Kidney (tissue), 13 donors: ENCODE measurements at regions not wholly inside any gene's neighbourhood (a gene's known extent, or its start where the extent isn't known, plus 50 kb on each side); places are given as distances from the start of the nearest gene placed in this dataset.
A peak's percentile ranks its signal among the peaks of the same experiment; 100 is the strongest.

Experiments
- DNase-seq, 5 donors: peaks; one replicate each; pipeline ENCODE4 v3.0.0-alpha.2; 2013 to 2020
- FAIRE-seq: peaks from 2 replicates; lab custom pipeline; 2012; peaks lifted over from hg19 to GRCh38; lab: Jason Lieb, UNC
- H3K27ac ChIP-seq, 2 donors: one replicate each; pipeline ENCODE4 v1.7.0; 2013; ENCODE audit warnings: low read depth in 2 of 2, low read length in 2 of 2, inconsistent platforms in 1 of 2
- H3K27me3 ChIP-seq: one replicate; pipeline ENCODE4 v1.7.1; 2013; ENCODE audit warnings: low read length, inconsistent platforms; ENCODE audit not compliant: control insufficient read depth, insufficient read depth
- H3K36me3 ChIP-seq, 3 donors: one replicate each; pipeline versions ENCODE4 v1.7.0 to v1.7.1; 2013; ENCODE audit warnings: low read length in 3 of 3, control low read depth in 1 of 3, inconsistent platforms in 1 of 3; ENCODE audit not compliant: insufficient read depth in 3 of 3, control insufficient read depth in 2 of 3
- H3K4me1 ChIP-seq, 3 donors: one replicate each; pipeline versions ENCODE4 v1.7.0 to v1.7.1; 2013; ENCODE audit warnings: low read length in 3 of 3, inconsistent platforms in 1 of 3, low read depth in 1 of 3; ENCODE audit not compliant: control insufficient read depth in 2 of 3, insufficient read depth in 2 of 3
- H3K4me3 ChIP-seq, 3 donors: one replicate each; pipeline versions ENCODE4 v1.7.0 to v1.8.1; 2013; ENCODE audit warnings: low read length in 3 of 3, control low read depth in 1 of 3, inconsistent platforms in 1 of 3
- H3K9ac ChIP-seq, 3 donors: one replicate each; pipeline versions ENCODE4 v1.7.0 to v1.7.1; 2013; ENCODE audit warnings: low read length in 3 of 3, control low read depth in 1 of 3, inconsistent platforms in 1 of 3
- H3K9me3 ChIP-seq, 3 donors: one replicate each; pipeline versions ENCODE4 v1.7.0 to v1.7.1; 2013; ENCODE audit warnings: low read length in 3 of 3, control low read depth in 1 of 3, inconsistent platforms in 1 of 3; ENCODE audit not compliant: control insufficient read depth in 2 of 3, insufficient read depth in 1 of 3
- intact Hi-C: fragments of 100-400 bp; cut with DNase I; formaldehyde crosslinking; loops from one replicate; pipeline ENCODE4 v1.11.1; 2022
- TF ChIP-seq, protein P1 (sequence below): IDR thresholded peaks from 3 replicates; pipeline ENCODE4 v1.5.1; 2012; ENCODE audit warnings: mild to moderate bottlenecking, moderate library complexity, borderline replicate concordance; ENCODE audit not compliant: insufficient read depth; ENCODE audit errors: extremely low read depth
- donor health status: control.
- donor health status: control.
- donor health status: control.
- donor health status: control.
- donor health status: control.
- donor health status: DM: yes; HTN: yes; CAD: no.
- donor health status: Normal renal cell carcinoma (clear cell type).

DNA sequence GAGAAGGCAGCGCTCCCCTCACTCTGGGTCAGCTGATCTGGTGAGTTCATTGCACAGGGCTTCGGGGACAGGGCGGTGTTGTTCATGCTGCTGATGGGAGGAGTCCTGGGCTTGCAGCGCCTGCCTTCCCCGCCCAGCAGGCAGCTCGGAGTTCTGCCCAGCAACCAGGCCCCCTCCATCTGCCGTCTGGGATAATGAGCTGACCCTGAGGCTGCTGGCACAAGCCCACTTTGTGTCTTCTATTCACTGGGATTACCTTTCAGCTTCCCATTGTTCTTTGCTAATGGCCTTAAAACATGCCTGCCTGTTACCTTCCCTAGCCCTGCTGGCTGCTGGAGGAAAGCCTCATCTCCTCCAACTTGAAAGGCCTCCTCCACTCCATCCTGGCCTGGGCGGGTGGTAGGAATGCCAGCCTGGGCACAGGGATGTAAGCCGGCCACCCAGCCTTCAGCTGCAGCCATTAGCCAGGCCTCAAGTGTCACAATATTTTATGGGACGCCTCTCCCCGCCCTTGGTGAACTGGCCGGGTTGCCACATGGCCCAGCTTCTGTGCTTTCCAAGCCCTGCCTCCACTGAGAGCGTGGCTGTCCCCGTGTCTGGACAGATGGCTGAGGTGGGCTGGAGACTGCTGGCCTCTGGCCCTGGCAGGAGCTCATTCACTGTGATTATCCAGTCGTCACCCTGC lies 70.4 kb downstream of the GADD45G start:
- FAIRE-seq (no peak), DNase-seq (peak in 4 of 5 donors; percentile 69 to 84 (median 72))
- TF ChIP-seq, protein P1, sequence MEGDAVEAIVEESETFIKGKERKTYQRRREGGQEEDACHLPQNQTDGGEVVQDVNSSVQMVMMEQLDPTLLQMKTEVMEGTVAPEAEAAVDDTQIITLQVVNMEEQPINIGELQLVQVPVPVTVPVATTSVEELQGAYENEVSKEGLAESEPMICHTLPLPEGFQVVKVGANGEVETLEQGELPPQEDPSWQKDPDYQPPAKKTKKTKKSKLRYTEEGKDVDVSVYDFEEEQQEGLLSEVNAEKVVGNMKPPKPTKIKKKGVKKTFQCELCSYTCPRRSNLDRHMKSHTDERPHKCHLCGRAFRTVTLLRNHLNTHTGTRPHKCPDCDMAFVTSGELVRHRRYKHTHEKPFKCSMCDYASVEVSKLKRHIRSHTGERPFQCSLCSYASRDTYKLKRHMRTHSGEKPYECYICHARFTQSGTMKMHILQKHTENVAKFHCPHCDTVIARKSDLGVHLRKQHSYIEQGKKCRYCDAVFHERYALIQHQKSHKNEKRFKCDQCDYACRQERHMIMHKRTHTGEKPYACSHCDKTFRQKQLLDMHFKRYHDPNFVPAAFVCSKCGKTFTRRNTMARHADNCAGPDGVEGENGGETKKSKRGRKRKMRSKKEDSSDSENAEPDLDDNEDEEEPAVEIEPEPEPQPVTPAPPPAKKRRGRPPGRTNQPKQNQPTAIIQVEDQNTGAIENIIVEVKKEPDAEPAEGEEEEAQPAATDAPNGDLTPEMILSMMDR: no peak
- H3K36me3 ChIP-seq: no peaks in the 10 kb centered on the region
- no peak overlapping the region for H3K9ac ChIP-seq
- no peak overlapping the region for H3K27ac ChIP-seq
- H3K9me3 ChIP-seq: no peaks in the 10 kb centered on the region
- H3K4me1 ChIP-seq: peaks cover 0 to 13% (median 1%) of the 10 kb centered on the region in 3 donors
- H3K27me3 ChIP-seq: no peaks in the 10 kb centered on the region
- intact Hi-C loops: no loop called here
- no peak overlapping the region for H3K4me3 ChIP-seq

DNA sequence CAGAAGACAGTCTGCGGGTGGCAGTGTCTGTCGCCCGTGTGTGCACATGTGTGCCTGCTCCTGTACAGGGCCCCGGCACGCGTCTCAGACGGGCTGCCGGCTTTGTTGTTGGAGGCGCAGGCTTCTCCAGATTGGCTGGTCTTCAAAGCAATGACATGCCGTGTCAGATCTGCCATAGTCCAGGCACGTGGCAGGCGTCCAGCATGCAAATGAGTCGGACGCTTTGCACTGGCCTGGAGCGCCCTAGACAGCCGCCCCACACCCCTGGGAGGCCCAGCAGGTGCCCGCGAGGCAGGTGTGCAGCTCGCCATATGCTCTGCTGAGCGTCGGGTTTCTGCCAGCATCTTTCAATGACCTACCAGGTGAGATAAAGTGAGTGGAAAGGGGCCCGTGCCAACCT lies 71.5 kb downstream of the GADD45G start:
- Histone ChIP-seq H3K9ac (no peak overlapping the region), H3K27ac (no peak overlapping the region), H3K4me1 (peaks cover 0 to 3% (median 0%) of the 10 kb centered on the region in 3 donors), H3K4me3 (no peak overlapping the region), H3K27me3 (no peaks in the 10 kb centered on the region), H3K9me3 (no peaks in the 10 kb centered on the region), H3K36me3 (no peaks in the 10 kb centered on the region)
- intact Hi-C loops: no loop called here
- TF ChIP-seq, protein P1: no peak
- DNase-seq (no peak), FAIRE-seq (no peak)

DNA sequence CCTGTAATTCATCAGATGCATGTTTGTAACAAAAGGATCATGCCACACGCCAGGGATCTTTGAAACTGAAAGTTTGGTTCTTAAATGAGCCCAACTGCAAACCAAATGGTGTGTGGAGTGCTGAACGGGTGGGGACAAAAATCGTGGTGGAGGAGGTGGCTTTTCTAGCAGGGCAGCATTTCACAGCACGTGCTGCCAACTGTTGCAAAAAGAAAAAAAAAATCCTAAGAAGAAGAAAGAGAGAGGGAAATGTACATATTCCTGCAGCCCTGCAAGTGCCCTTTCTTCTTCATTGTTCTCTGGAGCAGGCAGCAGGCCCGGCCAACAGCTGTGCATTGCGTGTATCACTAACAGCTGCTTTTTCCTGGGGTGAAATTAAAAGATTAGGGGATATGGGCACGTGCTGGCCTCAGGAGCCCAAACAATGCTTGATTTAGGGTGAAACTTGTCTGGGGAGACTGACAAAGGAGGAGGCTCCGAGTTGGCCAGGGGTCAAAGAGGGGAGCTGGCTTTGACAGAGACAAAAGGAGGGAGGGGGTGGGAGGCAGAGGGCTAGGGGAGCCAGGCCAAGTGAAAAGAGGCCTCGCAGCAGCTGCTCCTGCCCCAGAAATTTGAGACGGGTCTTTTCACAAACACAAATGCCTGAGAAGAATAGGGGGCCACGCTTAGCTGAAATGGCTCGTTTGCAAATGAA lies 73.0 kb downstream of the GADD45G start:
- TF ChIP-seq, protein P1: no peak
- no peaks in the 10 kb centered on the region for H3K27me3 ChIP-seq
- H3K4me3 ChIP-seq: no peak overlapping the region
- H3K9ac ChIP-seq: no peak overlapping the region
- H3K36me3 ChIP-seq: no peaks in the 10 kb centered on the region
- H3K4me1 ChIP-seq: no peaks in the 10 kb centered on the region
- H3K9me3 ChIP-seq: no peaks in the 10 kb centered on the region
- FAIRE-seq (no peak), DNase-seq (peak in 3 of 5 donors; percentile 54 to 73 (median 71))
- no peak overlapping the region for H3K27ac ChIP-seq
- intact Hi-C loops: no loop called here
